ENCODE measurements at regions not wholly inside any gene's neighbourhood (a gene's known extent, or its start where the extent isn't known, plus 50 kb on each side); places are given as distances from the start of the nearest gene placed in this dataset.

DNA sequence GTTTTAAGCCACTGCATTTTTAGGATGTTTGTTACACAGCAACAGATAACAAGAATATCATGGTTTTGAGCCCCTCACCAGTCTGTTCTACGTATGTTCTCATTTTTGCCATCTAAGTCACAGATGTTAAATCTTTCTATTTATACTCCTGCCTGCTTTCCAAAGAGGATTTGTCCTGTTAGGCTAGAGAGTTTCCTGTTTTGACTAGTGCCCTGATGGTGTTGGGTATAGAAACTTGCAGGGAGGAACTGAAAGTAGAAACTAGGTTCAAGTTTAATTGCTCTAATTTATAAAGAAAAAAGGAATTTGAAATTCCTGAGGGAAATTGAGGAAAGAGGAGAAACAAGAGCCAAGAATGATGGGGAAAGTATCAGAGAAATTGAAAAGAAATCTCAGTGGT, 74.4 kb upstream of the COCH start:
- no peak for DNase-seq (ENCODE audit: extremely low spot score)
- ChIA-PET CTCF (no interaction called here), POLR2A (no interaction called here)
- TF ChIP-seq, protein P1, sequence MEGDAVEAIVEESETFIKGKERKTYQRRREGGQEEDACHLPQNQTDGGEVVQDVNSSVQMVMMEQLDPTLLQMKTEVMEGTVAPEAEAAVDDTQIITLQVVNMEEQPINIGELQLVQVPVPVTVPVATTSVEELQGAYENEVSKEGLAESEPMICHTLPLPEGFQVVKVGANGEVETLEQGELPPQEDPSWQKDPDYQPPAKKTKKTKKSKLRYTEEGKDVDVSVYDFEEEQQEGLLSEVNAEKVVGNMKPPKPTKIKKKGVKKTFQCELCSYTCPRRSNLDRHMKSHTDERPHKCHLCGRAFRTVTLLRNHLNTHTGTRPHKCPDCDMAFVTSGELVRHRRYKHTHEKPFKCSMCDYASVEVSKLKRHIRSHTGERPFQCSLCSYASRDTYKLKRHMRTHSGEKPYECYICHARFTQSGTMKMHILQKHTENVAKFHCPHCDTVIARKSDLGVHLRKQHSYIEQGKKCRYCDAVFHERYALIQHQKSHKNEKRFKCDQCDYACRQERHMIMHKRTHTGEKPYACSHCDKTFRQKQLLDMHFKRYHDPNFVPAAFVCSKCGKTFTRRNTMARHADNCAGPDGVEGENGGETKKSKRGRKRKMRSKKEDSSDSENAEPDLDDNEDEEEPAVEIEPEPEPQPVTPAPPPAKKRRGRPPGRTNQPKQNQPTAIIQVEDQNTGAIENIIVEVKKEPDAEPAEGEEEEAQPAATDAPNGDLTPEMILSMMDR (IDR thresholded peaks at IDR 0.05; ENCODE audit: control extremely low read depth, extremely low read depth, low read depth, missing control alignments): no peak

DNA sequence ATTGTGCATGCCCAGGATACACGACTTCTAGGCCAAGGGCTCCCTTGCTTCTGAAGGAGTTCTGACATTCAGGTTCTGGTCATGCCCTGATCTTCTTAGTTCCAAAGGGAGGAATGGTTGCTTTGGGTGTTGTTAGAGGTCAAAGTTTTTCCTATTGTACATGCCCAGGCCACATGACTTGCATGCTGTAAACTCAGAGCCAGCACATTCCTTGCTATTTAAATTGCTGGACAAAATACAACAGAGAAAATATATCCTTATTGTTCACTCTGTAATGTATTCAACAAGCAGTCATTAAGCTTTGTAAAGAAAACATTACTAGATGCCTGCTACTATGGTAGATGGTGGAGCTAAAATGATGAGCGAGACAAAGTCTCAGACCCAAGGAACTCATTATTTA, 71.2 kb upstream of the COCH start:
- POLR2A ChIA-PET: no interaction called here
- DNase-seq (ENCODE audit: extremely low spot score): no peak
- TF ChIP-seq, protein P1 (IDR thresholded peaks at IDR 0.05; ENCODE audit: control extremely low read depth, extremely low read depth, low read depth, missing control alignments): no peak
- CTCF ChIA-PET: interaction anchor here (1.6 to 1.9 kb wide), 2 partner anchors 9 to 10 kb away, joined by 5 to 6 read pairs; no protein-coding TSS in a partner anchor

DNA sequence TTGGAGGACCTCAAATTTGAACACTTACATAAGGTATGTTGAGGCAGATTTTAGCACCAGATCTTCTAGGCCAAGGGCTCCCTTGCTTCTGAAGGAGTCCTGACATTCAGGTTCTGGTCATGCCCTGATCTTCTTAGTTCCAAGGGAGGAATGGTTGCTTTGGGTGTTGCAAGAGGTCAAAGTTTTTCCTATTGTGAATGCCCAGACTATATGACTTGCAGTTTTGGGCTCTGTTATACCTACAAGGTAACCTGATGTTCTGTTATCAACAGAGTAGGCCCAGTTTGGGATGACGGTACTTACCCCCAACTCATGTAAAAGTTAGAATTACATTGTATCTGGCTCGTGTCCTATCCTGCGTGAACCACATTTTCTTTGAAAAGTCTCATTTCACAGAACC, 69.1 kb upstream of the COCH start:
- CTCF ChIA-PET: interaction anchor here (1.0 kb wide), 1 partner anchor 11 kb away, joined by 3 read pairs; no protein-coding TSS in a partner anchor

DNA sequence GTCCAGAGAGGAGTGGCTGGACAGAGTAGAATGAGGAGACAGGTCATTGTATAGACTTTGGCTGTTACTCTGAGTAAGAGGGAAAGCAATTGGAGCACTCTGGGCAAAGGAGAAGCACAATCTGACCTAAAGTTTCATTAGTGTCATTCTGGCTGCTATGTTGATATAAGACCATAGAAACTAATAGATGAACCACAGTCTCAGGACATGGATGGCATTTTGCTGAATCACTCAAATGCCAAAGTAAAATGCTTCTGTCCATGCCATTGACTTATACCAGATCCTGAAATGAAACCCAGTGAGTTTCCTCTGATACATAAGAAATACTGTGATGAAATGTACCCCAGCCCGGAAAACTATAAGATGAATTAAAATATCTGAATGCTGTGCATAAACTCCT, 65.8 kb upstream of the COCH start:
- ChIA-PET CTCF (no interaction called here), POLR2A (no interaction called here)
- TF ChIP-seq, protein P1 (IDR thresholded peaks at IDR 0.05; ENCODE audit: control extremely low read depth, extremely low read depth, low read depth, missing control alignments): no peak
- DNase-seq (ENCODE audit: extremely low spot score): no peak

More for the DNA sequence above, 69.1 kb upstream of the COCH start:
- no peak for DNase-seq (ENCODE audit: extremely low spot score)
- POLR2A ChIA-PET: no interaction called here
- TF ChIP-seq, protein P1 (IDR thresholded peaks at IDR 0.05; ENCODE audit: control extremely low read depth, extremely low read depth, low read depth, missing control alignments): no peak

DNA sequence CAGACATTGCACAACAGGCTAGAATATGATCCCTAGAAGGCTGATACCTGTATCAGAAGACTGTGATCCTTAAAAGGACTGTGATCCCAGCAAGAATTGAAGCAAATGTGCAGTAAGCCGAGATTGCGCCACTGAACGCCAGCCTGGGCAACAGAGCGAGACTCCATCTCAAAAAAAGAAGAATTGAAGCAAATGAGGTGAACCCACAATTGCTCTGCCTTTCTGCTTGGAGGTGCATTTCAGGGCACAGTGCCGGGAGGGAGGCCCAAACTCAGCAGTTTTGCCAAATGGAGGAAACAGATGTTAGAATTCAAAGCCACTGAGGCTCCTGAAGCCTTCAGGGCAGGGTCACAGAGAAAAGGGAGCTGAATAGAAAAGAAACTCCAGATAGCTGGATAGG, 61.1 kb upstream of the COCH start:
- POLR2A ChIA-PET: no interaction called here
- no peak for DNase-seq (ENCODE audit: extremely low spot score)
- CTCF ChIA-PET: interaction anchor here (0.9 to 1.4 kb wide), 2 partner anchors 18 to 66 kb away, joined by 3 read pairs; no protein-coding TSS in a partner anchor
- TF ChIP-seq, protein P1 (IDR thresholded peaks at IDR 0.05; ENCODE audit: control extremely low read depth, extremely low read depth, low read depth, missing control alignments): no peak

DNA sequence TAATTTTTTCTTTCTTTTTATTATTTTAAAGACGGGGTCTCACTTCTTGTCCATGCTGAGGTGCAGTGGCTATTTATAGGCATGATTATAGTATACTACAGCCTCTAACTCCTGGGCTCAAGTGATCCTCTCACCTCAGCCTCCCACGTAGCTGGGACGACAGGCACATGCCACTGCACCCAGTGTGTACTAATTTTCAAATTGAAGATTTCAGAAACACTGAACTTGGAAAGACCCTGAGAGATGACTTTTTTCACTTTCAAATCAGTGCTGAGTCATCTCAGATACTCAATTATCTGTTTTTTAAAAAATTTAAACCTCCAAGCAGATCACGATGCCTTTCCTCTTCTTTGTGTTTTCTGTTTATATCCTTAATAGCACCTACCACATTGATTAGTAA, 53.7 kb upstream of the COCH start:
- POLR2A ChIA-PET: no interaction called here
- CTCF ChIA-PET: interaction anchor here (1.3 kb wide), 1 partner anchor 19 kb away, joined by 3 read pairs; no protein-coding TSS in a partner anchor
- DNase-seq (ENCODE audit: extremely low spot score): no peak
- TF ChIP-seq, protein P1 (IDR thresholded peaks at IDR 0.05; ENCODE audit: control extremely low read depth, extremely low read depth, low read depth, missing control alignments): no peak
